Breast epithelium (tissue), 4 donors: ENCODE measurements at regions not wholly inside any gene's neighbourhood (a gene's known extent, or its start where the extent isn't known, plus 50 kb on each side); places are given as distances from the start of the nearest gene placed in this dataset.

ENCODE experiments used
- DNase-seq, 2 donors: peaks; one replicate each; pipeline ENCODE4 v3.0.0-alpha.2; 2019; ENCODE audit warnings: low spot score in 2 of 2
- H3K27ac ChIP-seq, 2 donors: fragments of 200-600 bp; sonication (generic) in 1 of 2; one replicate each; pipeline ENCODE4 v1.5.1; 2016 to 2019; ENCODE audit warnings: mild to moderate bottlenecking in 1 of 2
- H3K27me3 ChIP-seq, 2 donors: fragments of 200-600 bp; sonication (generic) in 1 of 2; one replicate each; pipeline versions ENCODE4 v1.5.1 to v1.6.0; 2017 to 2019; ENCODE audit warnings: control low read depth in 1 of 2, mild to moderate bottlenecking in 1 of 2
- H3K36me3 ChIP-seq: fragments of 200-600 bp; one replicate; pipeline ENCODE4 v1.5.1; 2019
- H3K4me1 ChIP-seq, 2 donors: fragments of 200-600 bp; sonication (generic); one replicate each; pipeline ENCODE4 v1.5.1; 2016 to 2019; ENCODE audit warnings: control low read depth in 1 of 2
- H3K4me3 ChIP-seq, 3 donors: fragments of 200-600 bp; sonication (generic); 1 replicate in 2 of 3; 2 replicates in 1 of 3; pipeline ENCODE4 v1.5.1; 2016 to 2019; ENCODE audit warnings: mild to moderate bottlenecking in 3 of 3, moderate library complexity in 2 of 3
- H3K9me3 ChIP-seq, 2 donors: fragments of 200-600 bp; sonication (generic) in 1 of 2; one replicate each; pipeline ENCODE4 v1.5.1; 2016 to 2019; ENCODE audit warnings: control low read depth in 1 of 2
- POLR2A ChIP-seq: fragments of 450-650 bp; IDR thresholded peaks from one replicate; pipeline ENCODE4 v1.6.1; 2016; ENCODE audit warnings: antibody characterized with exemption, mild to moderate bottlenecking, moderate library complexity
- POLR2AphosphoS5 ChIP-seq, 3 donors: sonication (generic); formaldehyde crosslinking; IDR thresholded peaks; one replicate each; pipeline ENCODE4 v1.6.1; 2017; ENCODE audit warnings: antibody characterized with exemption in 3 of 3
- intact Hi-C: fragments of 100-400 bp; cut with DNase I; formaldehyde crosslinking; loops from one replicate; pipeline ENCODE4 v1.15.1; 2023; ENCODE audit warnings: low total_unique reads
- TF ChIP-seq, protein P1 (sequence below), 3 donors: fragments of 450-650 bp; IDR thresholded peaks; one replicate each; pipeline ENCODE4 v1.5.1; 2016 to 2017; ENCODE audit warnings: antibody characterized with exemption in 3 of 3, mild to moderate bottlenecking in 3 of 3, moderate library complexity in 3 of 3

DNA sequence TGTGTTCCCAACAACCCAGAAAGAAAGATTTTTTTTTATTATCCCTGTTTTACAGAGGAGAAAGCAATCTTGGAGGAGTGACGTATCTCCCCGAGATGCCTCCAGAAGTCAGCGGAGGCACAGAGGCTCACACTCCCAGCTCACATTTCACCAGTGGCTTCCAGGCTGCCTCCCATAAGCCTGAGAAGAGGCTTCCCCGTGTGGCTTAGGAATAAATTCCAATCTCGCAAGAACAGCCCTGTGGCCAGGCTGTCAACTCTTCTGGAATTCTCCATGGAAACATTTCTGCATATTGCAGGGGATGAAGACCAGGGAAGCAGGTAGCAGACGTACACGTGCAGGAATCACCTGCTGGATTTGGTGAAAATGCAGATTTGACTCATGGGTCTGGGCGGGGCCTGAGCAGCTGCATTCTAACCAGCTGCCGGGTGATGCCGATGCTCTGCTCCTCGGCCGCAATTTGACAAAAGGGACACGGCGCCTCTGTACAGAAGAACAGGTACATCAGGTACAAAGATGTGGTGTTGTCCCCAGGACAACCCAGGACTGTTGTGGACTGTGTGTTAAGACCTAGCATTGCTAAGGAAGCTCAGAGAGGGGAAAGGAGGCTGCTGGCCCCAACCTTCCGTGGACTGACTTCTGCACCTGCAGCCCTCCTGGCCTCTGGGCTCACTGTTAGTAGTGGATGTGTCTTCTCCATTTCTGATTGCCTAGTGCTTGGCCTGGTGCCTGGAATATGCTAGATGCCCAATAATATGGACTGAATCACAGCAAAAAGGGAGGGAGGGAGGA is 114.2 kb upstream of the ID2 start:
- no peaks in the 10 kb centered on the region for H3K27me3 ChIP-seq
- intact Hi-C loops: no loop called here
- H3K9me3 ChIP-seq: no peaks in the 10 kb centered on the region
- TF ChIP-seq POLR2AphosphoS5 (IDR thresholded peaks at IDR 0.05): no peak
- no peak for TF ChIP-seq POLR2A
- TF ChIP-seq, protein P1, sequence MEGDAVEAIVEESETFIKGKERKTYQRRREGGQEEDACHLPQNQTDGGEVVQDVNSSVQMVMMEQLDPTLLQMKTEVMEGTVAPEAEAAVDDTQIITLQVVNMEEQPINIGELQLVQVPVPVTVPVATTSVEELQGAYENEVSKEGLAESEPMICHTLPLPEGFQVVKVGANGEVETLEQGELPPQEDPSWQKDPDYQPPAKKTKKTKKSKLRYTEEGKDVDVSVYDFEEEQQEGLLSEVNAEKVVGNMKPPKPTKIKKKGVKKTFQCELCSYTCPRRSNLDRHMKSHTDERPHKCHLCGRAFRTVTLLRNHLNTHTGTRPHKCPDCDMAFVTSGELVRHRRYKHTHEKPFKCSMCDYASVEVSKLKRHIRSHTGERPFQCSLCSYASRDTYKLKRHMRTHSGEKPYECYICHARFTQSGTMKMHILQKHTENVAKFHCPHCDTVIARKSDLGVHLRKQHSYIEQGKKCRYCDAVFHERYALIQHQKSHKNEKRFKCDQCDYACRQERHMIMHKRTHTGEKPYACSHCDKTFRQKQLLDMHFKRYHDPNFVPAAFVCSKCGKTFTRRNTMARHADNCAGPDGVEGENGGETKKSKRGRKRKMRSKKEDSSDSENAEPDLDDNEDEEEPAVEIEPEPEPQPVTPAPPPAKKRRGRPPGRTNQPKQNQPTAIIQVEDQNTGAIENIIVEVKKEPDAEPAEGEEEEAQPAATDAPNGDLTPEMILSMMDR (IDR thresholded peaks at IDR 0.05): no peak
- no peaks in the 10 kb centered on the region for H3K36me3 ChIP-seq
- no peaks in the 10 kb centered on the region for H3K4me1 ChIP-seq
- no peak overlapping the region for H3K27ac ChIP-seq
- DNase-seq: no peak
- no peak overlapping the region for H3K4me3 ChIP-seq

GRCh38 chr2:8568543-8569302 is 113.1 kb upstream of the ID2 start:
- H3K4me3 ChIP-seq: no peak overlapping the region
- H3K36me3 ChIP-seq: no peaks in the 10 kb centered on the region
- H3K27ac ChIP-seq: no peak overlapping the region
- no peak for DNase-seq
- H3K9me3 ChIP-seq: no peaks in the 10 kb centered on the region
- intact Hi-C loops: no loop called here
- no peaks in the 10 kb centered on the region for H3K4me1 ChIP-seq
- TF ChIP-seq, protein P1 (IDR thresholded peaks at IDR 0.05): no peak
- no peak for TF ChIP-seq POLR2A
- TF ChIP-seq POLR2AphosphoS5 (IDR thresholded peaks at IDR 0.05): no peak
- no peaks in the 10 kb centered on the region for H3K27me3 ChIP-seq

DNA sequence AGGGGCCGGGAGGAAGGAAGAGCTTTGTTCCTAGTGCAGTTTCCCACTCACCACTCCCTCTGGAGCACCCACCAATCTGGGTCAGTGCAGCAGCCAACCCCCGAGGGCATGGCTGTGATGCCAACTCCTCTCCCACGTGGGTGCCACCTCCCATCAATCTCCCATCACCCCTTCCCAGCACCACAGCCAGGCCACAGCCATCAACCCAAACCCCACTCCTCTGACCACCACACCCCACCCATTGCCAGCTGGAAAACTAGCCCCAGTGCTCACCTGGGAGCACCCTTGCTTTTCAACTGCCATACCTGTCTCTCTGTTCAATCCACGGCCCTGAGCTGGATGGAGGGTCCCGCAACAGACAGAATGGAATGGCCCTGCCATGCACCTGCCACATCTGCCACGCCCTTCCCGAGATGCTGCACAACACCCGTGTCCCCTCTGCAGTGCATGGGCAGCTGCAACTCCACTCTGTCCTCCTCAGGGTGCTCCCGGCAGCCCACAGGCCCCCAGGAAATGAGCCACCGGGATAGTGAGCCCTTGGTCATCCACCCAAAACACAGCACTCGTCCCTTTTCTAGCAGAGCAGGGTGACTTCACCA is 112.4 kb upstream of the ID2 start:
- no peaks in the 10 kb centered on the region for H3K27me3 ChIP-seq
- no peaks in the 10 kb centered on the region for H3K4me1 ChIP-seq
- TF ChIP-seq, protein P1 (IDR thresholded peaks at IDR 0.05): no peak
- TF ChIP-seq POLR2A (no peak), POLR2AphosphoS5 (IDR thresholded peaks at IDR 0.05) (no peak)
- no peak for DNase-seq
- no peaks in the 10 kb centered on the region for H3K9me3 ChIP-seq
- H3K36me3 ChIP-seq: no peaks in the 10 kb centered on the region
- no peak overlapping the region for H3K4me3 ChIP-seq
- intact Hi-C loops: no loop called here
- no peak overlapping the region for H3K27ac ChIP-seq

DNA sequence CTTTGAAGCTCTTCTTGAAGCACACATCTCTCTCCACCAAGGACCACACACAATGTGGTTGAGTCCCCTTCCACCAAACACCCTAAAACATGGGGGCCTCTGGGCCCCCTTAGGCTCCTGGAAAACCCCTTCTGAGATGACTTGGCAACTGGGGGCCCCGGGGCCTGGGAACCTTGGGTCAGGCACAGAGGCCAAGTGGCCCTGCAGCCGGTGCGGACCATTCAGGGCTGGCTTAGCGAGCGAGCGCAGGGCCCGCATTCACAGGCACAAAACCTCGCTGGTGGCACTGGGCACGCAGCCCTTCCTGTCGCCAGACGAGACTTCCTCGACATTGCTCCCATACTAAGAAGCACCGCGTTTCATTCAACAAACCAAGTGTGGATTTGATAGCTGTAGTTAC is 111.2 kb upstream of the ID2 start:
- TF ChIP-seq, protein P1 (IDR thresholded peaks at IDR 0.05): no peak
- TF ChIP-seq POLR2A (no peak), POLR2AphosphoS5 (IDR thresholded peaks at IDR 0.05) (no peak)
- H3K4me1 ChIP-seq: no peaks in the 10 kb centered on the region
- H3K36me3 ChIP-seq: no peaks in the 10 kb centered on the region
- H3K27me3 ChIP-seq: no peaks in the 10 kb centered on the region
- no peaks in the 10 kb centered on the region for H3K9me3 ChIP-seq
- intact Hi-C loops: no loop called here
- no peak for DNase-seq
- H3K27ac ChIP-seq: peak overlapping the region; percentile 22 to 82
- no peak overlapping the region for H3K4me3 ChIP-seq
